ENCODE measurements at regions not wholly inside any gene's neighbourhood (a gene's known extent, or its start where the extent isn't known, plus 50 kb on each side); places are given as distances from the start of the nearest gene placed in this dataset.

- ChIA-PET POLR2A (no interaction called here), CTCF (no interaction called here)
- BruUV-seq (replicated peaks) = no TSS peak
- no peaks in the 10 kb centered on the region for H3K4me1 Mint-ChIP-seq (ENCODE audit: insufficient read depth, unreplicated experiment)
- DNase-seq (ENCODE audit: unreplicated experiment) = no peak
- H3K4me3 Mint-ChIP-seq (ENCODE audit: unreplicated experiment) = no peak overlapping the region
- no peak for TF ChIP-seq CTCF (IDR thresholded peaks at IDR 0.05; ENCODE audit: unreplicated experiment)
- no peak overlapping the region for H3K27ac Mint-ChIP-seq (ENCODE audit: low read depth, unreplicated experiment)
- H3K9me3 Mint-ChIP-seq (ENCODE audit: unreplicated experiment) = no peaks in the 10 kb centered on the region
- intact Hi-C loops (cut with micrococcal nuclease) = no loop called here
- H3K36me3 Mint-ChIP-seq (ENCODE audit: insufficient read depth, unreplicated experiment) = peaks cover 7% of the 10 kb centered on the region
- H3K27me3 Mint-ChIP-seq (ENCODE audit: insufficient read depth, unreplicated experiment) = peaks cover 54% of the 10 kb centered on the region
Observed at GRCh38 chr2:103880081-103880834, 973.7 kb upstream of the POU3F3 start.

- Mint-ChIP-seq H3K4me1 (ENCODE audit: insufficient read depth, unreplicated experiment) (no peaks in the 10 kb centered on the region), H3K9me3 (ENCODE audit: unreplicated experiment) (no peaks in the 10 kb centered on the region), H3K4me3 (ENCODE audit: unreplicated experiment) (no peak overlapping the region), H3K36me3 (ENCODE audit: insufficient read depth, unreplicated experiment) (no peaks in the 10 kb centered on the region), H3K27ac (ENCODE audit: low read depth, unreplicated experiment) (no peak overlapping the region), H3K27me3 (ENCODE audit: insufficient read depth, unreplicated experiment) (peaks cover 47% of the 10 kb centered on the region)
- POLR2A ChIA-PET = no interaction called here
- intact Hi-C loops (cut with micrococcal nuclease) = no loop called here
- no peak for TF ChIP-seq CTCF (IDR thresholded peaks at IDR 0.05; ENCODE audit: unreplicated experiment)
- no TSS peak for BruUV-seq (replicated peaks)
- CTCF ChIA-PET = interaction anchor here (0.9 kb wide), 1 partner anchor 541 kb away, joined by 3 read pairs; no protein-coding TSS in a partner anchor
- no peak for DNase-seq (ENCODE audit: unreplicated experiment)
Observed at GRCh38 chr2:103887625-103888024, 966.3 kb upstream of the POU3F3 start.

- H3K27me3 Mint-ChIP-seq (ENCODE audit: insufficient read depth, unreplicated experiment) = no peaks in the 10 kb centered on the region
- CTCF ChIA-PET = no interaction called here
- BruUV-seq (replicated peaks) = no TSS peak
- H3K27ac Mint-ChIP-seq (ENCODE audit: low read depth, unreplicated experiment) = no peak overlapping the region
- no peak overlapping the region for H3K4me3 Mint-ChIP-seq (ENCODE audit: unreplicated experiment)
- no peaks in the 10 kb centered on the region for H3K36me3 Mint-ChIP-seq (ENCODE audit: insufficient read depth, unreplicated experiment)
- POLR2A ChIA-PET = no interaction called here
- intact Hi-C loops (cut with micrococcal nuclease) = no loop called here
- no peak for DNase-seq (ENCODE audit: unreplicated experiment)
- TF ChIP-seq CTCF (IDR thresholded peaks at IDR 0.05; ENCODE audit: unreplicated experiment) = no peak
- no peaks in the 10 kb centered on the region for H3K9me3 Mint-ChIP-seq (ENCODE audit: unreplicated experiment)
- H3K4me1 Mint-ChIP-seq (ENCODE audit: insufficient read depth, unreplicated experiment) = no peaks in the 10 kb centered on the region
Observed at GRCh38 chr2:103896182-103896581, 957.7 kb upstream of the POU3F3 start.

- H3K27ac Mint-ChIP-seq (ENCODE audit: low read depth, unreplicated experiment) = no peak overlapping the region
- CTCF ChIA-PET = no interaction called here
- no TSS peak for BruUV-seq (replicated peaks)
- H3K36me3 Mint-ChIP-seq (ENCODE audit: insufficient read depth, unreplicated experiment) = no peaks in the 10 kb centered on the region
- H3K27me3 Mint-ChIP-seq (ENCODE audit: insufficient read depth, unreplicated experiment) = peaks cover 19% of the 10 kb centered on the region
- TF ChIP-seq CTCF (IDR thresholded peaks at IDR 0.05; ENCODE audit: unreplicated experiment) = no peak
- POLR2A ChIA-PET = interaction anchor here (0.8 to 1.1 kb wide), 2 partner anchors 13 to 983 kb away, joined by 3 to 4 read pairs; no protein-coding TSS in a partner anchor
- no peaks in the 10 kb centered on the region for H3K9me3 Mint-ChIP-seq (ENCODE audit: unreplicated experiment)
- intact Hi-C loops (cut with micrococcal nuclease) = no loop called here
- H3K4me3 Mint-ChIP-seq (ENCODE audit: unreplicated experiment) = no peak overlapping the region
- no peak for DNase-seq (ENCODE audit: unreplicated experiment)
- H3K4me1 Mint-ChIP-seq (ENCODE audit: insufficient read depth, unreplicated experiment) = no peaks in the 10 kb centered on the region
Observed at GRCh38 chr2:103898561-103898960, 955.4 kb upstream of the POU3F3 start.
